ENCODE measurements at regions not wholly inside any gene's neighbourhood (a gene's known extent, or its start where the extent isn't known, plus 50 kb on each side); places are given as distances from the start of the nearest gene placed in this dataset.

DNA sequence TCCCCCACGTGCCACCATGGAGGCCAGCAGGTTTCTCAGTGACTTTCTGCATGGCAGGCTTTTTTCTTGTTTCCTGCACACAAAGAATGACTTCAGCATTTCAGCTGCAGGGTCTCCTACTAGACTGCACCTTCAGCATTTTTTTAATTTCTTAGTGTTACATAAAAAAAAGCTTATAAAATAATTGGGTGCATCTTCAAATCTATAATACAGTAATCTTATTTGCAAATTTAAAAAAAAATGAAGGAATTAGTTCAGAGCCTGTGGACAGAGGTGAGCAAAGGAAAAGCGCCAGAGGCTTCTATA lies 57.6 kb downstream of the FAM50B start:
- Histone ChIP-seq H3K27me3 (replicated peaks in 1 of 4; ENCODE audit: control extremely low read depth in 1 of 4, control insufficient read depth in 3 of 4, insufficient read depth in 4 of 4, low read length in 3 of 4) (peaks cover 0 to 12% (median 3%) of the 10 kb centered on the region in 4 experiments), H3K27ac (ENCODE audit: low read length in 2 of 2) (no peak overlapping the region), H3K4me1 (ENCODE audit: control insufficient read depth in 2 of 2, insufficient read depth in 2 of 2, low read length in 2 of 2) (no peaks in the 10 kb centered on the region), H3K4me3 (ENCODE audit: control extremely low read depth in 1 of 5, extremely low read depth in 1 of 5, insufficient read depth in 1 of 5, low read depth in 2 of 5, low read length in 4 of 5) (no peak overlapping the region), H3K4me2 (replicated peaks; ENCODE audit: low read depth, low read length, poor library complexity, severe bottlenecking) (no peak overlapping the region), H3K79me2 (ENCODE audit: control insufficient read depth, insufficient read depth, low read length) (no peaks in the 10 kb centered on the region), H3K36me3 (replicated peaks in 1 of 2; ENCODE audit: control extremely low read depth in 1 of 2, control insufficient read depth in 1 of 2, extremely low read depth in 1 of 2, insufficient read depth in 2 of 2, low read length in 1 of 2) (no peaks in the 10 kb centered on the region), H3K9me3 (ENCODE audit: control extremely low read depth in 1 of 3, control insufficient read depth in 2 of 3, insufficient read depth in 1 of 3, low read length in 2 of 3) (no peaks in the 10 kb centered on the region), H3K9ac (ENCODE audit: low read length) (no peak overlapping the region), H4K20me1 (ENCODE audit: control insufficient read depth, insufficient read depth, low read length, poor library complexity, severe bottlenecking) (no peaks in the 10 kb centered on the region), H2AFZ (ENCODE audit: insufficient read depth, low read depth, low read length, poor library complexity, severe bottlenecking) (no peak overlapping the region)
- H3K27ac Mint-ChIP-seq = no peak overlapping the region
- 64% methylated on average over 2 of the region's 2 CpGs for WGBS (ENCODE audit: insufficient coverage)
- H3K4me1 Mint-ChIP-seq = no peaks in the 10 kb centered on the region
- H3K27me3 Mint-ChIP-seq = peaks cover 27% of the 10 kb centered on the region
- intact Hi-C loops (cut with micrococcal nuclease) = no loop called here
- POLR2A ChIA-PET = no interaction called here
- no peak overlapping the region for H3K4me3 Mint-ChIP-seq
- DNase-seq = no peak
- H3K9me3 Mint-ChIP-seq (ENCODE audit: insufficient read depth) = no peaks in the 10 kb centered on the region
- TF ChIP-seq, protein P1, sequence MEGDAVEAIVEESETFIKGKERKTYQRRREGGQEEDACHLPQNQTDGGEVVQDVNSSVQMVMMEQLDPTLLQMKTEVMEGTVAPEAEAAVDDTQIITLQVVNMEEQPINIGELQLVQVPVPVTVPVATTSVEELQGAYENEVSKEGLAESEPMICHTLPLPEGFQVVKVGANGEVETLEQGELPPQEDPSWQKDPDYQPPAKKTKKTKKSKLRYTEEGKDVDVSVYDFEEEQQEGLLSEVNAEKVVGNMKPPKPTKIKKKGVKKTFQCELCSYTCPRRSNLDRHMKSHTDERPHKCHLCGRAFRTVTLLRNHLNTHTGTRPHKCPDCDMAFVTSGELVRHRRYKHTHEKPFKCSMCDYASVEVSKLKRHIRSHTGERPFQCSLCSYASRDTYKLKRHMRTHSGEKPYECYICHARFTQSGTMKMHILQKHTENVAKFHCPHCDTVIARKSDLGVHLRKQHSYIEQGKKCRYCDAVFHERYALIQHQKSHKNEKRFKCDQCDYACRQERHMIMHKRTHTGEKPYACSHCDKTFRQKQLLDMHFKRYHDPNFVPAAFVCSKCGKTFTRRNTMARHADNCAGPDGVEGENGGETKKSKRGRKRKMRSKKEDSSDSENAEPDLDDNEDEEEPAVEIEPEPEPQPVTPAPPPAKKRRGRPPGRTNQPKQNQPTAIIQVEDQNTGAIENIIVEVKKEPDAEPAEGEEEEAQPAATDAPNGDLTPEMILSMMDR (IDR thresholded peaks at IDR 0.05) = no peak
- TF ChIP-seq EZH2 (IDR thresholded peaks at IDR 0.05; ENCODE audit: borderline replicate concordance, insufficient read depth, low read depth, low read length, poor library complexity, severe bottlenecking) = no peak
- ATAC-seq (ENCODE audit: low read depth) = no peak
- CTCF ChIA-PET = no interaction called here

DNA sequence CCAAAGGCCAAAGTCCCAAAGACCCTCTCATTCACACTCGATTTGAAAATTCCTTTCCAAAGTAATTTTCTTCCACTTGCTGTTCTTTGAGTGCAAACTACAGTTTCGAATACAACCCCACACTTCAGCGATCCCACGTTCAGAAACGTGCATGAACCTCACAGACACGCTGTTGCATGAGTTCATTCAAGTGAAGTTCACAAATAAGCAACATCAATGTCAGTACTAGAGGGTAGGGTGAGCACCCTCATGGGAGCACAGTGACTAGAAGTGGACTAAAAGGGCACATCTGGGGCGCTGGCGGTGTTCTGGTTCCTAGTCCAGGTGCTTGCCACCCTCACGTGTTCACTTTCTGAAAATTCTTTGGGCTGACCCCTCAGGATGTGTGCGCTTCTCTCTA lies 59.0 kb downstream of the FAM50B start:
- DNase-seq = no peak
- ChIA-PET POLR2A (no interaction called here), CTCF (no interaction called here)
- no peaks in the 10 kb centered on the region for H3K4me1 ChIP-seq (ENCODE audit: control insufficient read depth in 2 of 2, insufficient read depth in 2 of 2, low read length in 2 of 2)
- no peak overlapping the region for H3K27ac Mint-ChIP-seq
- H3K9me3 ChIP-seq (ENCODE audit: control extremely low read depth in 1 of 3, control insufficient read depth in 2 of 3, insufficient read depth in 1 of 3, low read length in 2 of 3) = no peaks in the 10 kb centered on the region
- WGBS (ENCODE audit: insufficient coverage) = 84% methylated on average over 5 of the region's 10 CpGs
- H3K36me3 ChIP-seq (replicated peaks in 1 of 2; ENCODE audit: control extremely low read depth in 1 of 2, control insufficient read depth in 1 of 2, extremely low read depth in 1 of 2, insufficient read depth in 2 of 2, low read length in 1 of 2) = no peaks in the 10 kb centered on the region
- no peak overlapping the region for H3K4me2 ChIP-seq (replicated peaks; ENCODE audit: low read depth, low read length, poor library complexity, severe bottlenecking)
- TF ChIP-seq EZH2 (IDR thresholded peaks at IDR 0.05; ENCODE audit: borderline replicate concordance, insufficient read depth, low read depth, low read length, poor library complexity, severe bottlenecking) = no peak
- TF ChIP-seq, protein P1 (IDR thresholded peaks at IDR 0.05) = no peak
- intact Hi-C loops (cut with micrococcal nuclease) = no loop called here
- H3K27me3 Mint-ChIP-seq = peaks cover 26% of the 10 kb centered on the region
- H3K4me3 ChIP-seq (ENCODE audit: control extremely low read depth in 1 of 5, extremely low read depth in 1 of 5, insufficient read depth in 1 of 5, low read depth in 2 of 5, low read length in 4 of 5) = no peak overlapping the region
- no peaks in the 10 kb centered on the region for H3K79me2 ChIP-seq (ENCODE audit: control insufficient read depth, insufficient read depth, low read length)
- peaks cover 0 to 11% (median 3%) of the 10 kb centered on the region in 4 experiments for H3K27me3 ChIP-seq (replicated peaks in 1 of 4; ENCODE audit: control extremely low read depth in 1 of 4, control insufficient read depth in 3 of 4, insufficient read depth in 4 of 4, low read length in 3 of 4)
- no peak overlapping the region for H3K27ac ChIP-seq (ENCODE audit: low read length in 2 of 2)
- no peaks in the 10 kb centered on the region for H3K4me1 Mint-ChIP-seq
- H2AFZ ChIP-seq (ENCODE audit: insufficient read depth, low read depth, low read length, poor library complexity, severe bottlenecking) = no peak overlapping the region
- no peak overlapping the region for H3K9ac ChIP-seq (ENCODE audit: low read length)
- no peak overlapping the region for H3K4me3 Mint-ChIP-seq
- no peaks in the 10 kb centered on the region for H4K20me1 ChIP-seq (ENCODE audit: control insufficient read depth, insufficient read depth, low read length, poor library complexity, severe bottlenecking)
- H3K9me3 Mint-ChIP-seq (ENCODE audit: insufficient read depth) = no peaks in the 10 kb centered on the region
- ATAC-seq (ENCODE audit: low read depth) = no peak

Measured in B cell (primary cell).